K562 (cell line): ENCODE measurements at regions not wholly inside any gene's neighbourhood (a gene's known extent, or its start where the extent isn't known, plus 50 kb on each side); places are given as distances from the start of the nearest gene placed in this dataset.

Experiments
- ATAC-seq: fragments of 200-7000 bp; cut with Tn5 transposase; 3 replicates; pipeline ENCODE4 v1.9.1; 2020; ENCODE audit warnings: moderate library complexity
- BruUV-seq: library from RNA; stranded (reverse); fragments of 400-500 nt; replicated peaks from 2 replicates; lab custom pipeline; 2021; lab: Mats Ljungman, UMichigan
- CTCF ChIA-PET: fragments of 300-600 bp; formaldehyde crosslinking; extraction: SDS; loops from one replicate; lab custom pipeline; 2021; ENCODE audit warnings: low intra/inter-chr PET ratio; lab: Yijun Ruan, JAX
- POLR2A ChIA-PET: fragments of 300-600, 350-650 bp; sonication (Branson Sonifier 250); formaldehyde crosslinking; extraction: SDS; loops from one replicate; lab custom pipeline; 2021; ENCODE audit warnings: antibody characterized with exemption, inconsistent platforms; lab: Yijun Ruan, JAX
- DNase-seq, 4 experiments: peaks; one replicate each; pipeline versions ENCODE4 v3.0.0 to v3.0.0-alpha.2; 2011 to 2018; ENCODE audit warnings: low spot score in 3 of 4, mixed read lengths in 3 of 4; ENCODE audit errors: extremely low read depth in 1 of 4
- FAIRE-seq: peaks from 2 replicates; lab custom pipeline; 2011; peaks lifted over from hg19 to GRCh38; lab: Jason Lieb, UNC
- H2AFZ ChIP-seq: 2 replicates; pipeline ENCODE4 v1.6.0; 2011; ENCODE audit warnings: low read depth, low read length, control low read depth, inconsistent platforms
- H3K27ac ChIP-seq: fragments of 200-600 bp; 3 replicates; pipeline ENCODE4 v1.8.0; 2011; ENCODE audit warnings: low read depth, mild to moderate bottlenecking, control low read depth, inconsistent platforms, low read length, moderate library complexity, mixed read lengths; ENCODE audit errors: extremely low read depth
- H3K27me3 ChIP-seq, 2 experiments: fragments of 300-600 bp in 1 of 2; 2 replicates in 1 of 2; 3 replicates in 1 of 2; pipeline versions ENCODE4 v1.6.0 to v1.8.0; 2011; ENCODE audit warnings: inconsistent platforms in 2 of 2, low read length in 2 of 2, mild to moderate bottlenecking in 1 of 2, mixed read lengths in 1 of 2, moderate library complexity in 1 of 2; ENCODE audit not compliant: control insufficient read depth in 2 of 2, insufficient read depth in 2 of 2
- H3K36me3 ChIP-seq: fragments of 300-600 bp; 3 replicates; pipeline ENCODE4 v1.8.0; 2011; ENCODE audit warnings: mild to moderate bottlenecking, low read length, inconsistent platforms; ENCODE audit not compliant: control insufficient read depth, insufficient read depth
- H3K4me1 ChIP-seq, 2 experiments: fragments of 200-600 bp in 1 of 2; replicated peaks in 1 of 2; 2 replicates in 1 of 2; 3 replicates in 1 of 2; pipeline versions ENCODE4 v1.5.1 to v1.8.0; 2011; ENCODE audit warnings: inconsistent platforms in 2 of 2, low read length in 2 of 2, mild to moderate bottlenecking in 1 of 2, mixed read lengths in 1 of 2, moderate library complexity in 1 of 2; ENCODE audit not compliant: control insufficient read depth in 2 of 2, insufficient read depth in 2 of 2
- H3K4me2 ChIP-seq: 2 replicates; pipeline ENCODE4 v1.6.1; 2011; ENCODE audit warnings: low read length, control low read depth, inconsistent platforms, mixed read lengths; ENCODE audit not compliant: insufficient read depth
- H3K4me3 ChIP-seq: fragments of 200-600 bp; sonication (generic), shearing (Covaris generic); 2 replicates; pipeline ENCODE4 v1.5.1; 2016; ENCODE audit warnings: control low read depth, inconsistent platforms
- H3K79me2 ChIP-seq: fragments of 200-600 bp; 3 replicates; pipeline ENCODE4 v1.8.0; 2011; ENCODE audit warnings: low read length, inconsistent platforms; ENCODE audit not compliant: control insufficient read depth, insufficient read depth
- H3K9ac ChIP-seq, 2 experiments: 2 replicates each; pipeline versions ENCODE4 v1.6.0 to v1.6.1; 2011; ENCODE audit warnings: low read depth in 2 of 2, low read length in 2 of 2, control low read depth in 1 of 2, inconsistent platforms in 1 of 2, mild to moderate bottlenecking in 1 of 2, mixed read lengths in 1 of 2; ENCODE audit not compliant: insufficient read depth in 1 of 2
- H3K9me1 ChIP-seq: one replicate; pipeline ENCODE4 v1.6.0; 2011; ENCODE audit warnings: inconsistent platforms, mild to moderate bottlenecking, low read length, moderate library complexity; ENCODE audit not compliant: control insufficient read depth, insufficient read depth
- H3K9me3 ChIP-seq: replicated peaks from 2 replicates; pipeline ENCODE4 v1.5.1; 2011; ENCODE audit warnings: low read depth, low read length, inconsistent platforms; ENCODE audit not compliant: control insufficient read depth, insufficient read depth
- H4K20me1 ChIP-seq: replicated peaks from 2 replicates; pipeline ENCODE4 v1.6.1; 2011; ENCODE audit warnings: low read length, inconsistent platforms, mixed read lengths; ENCODE audit not compliant: control insufficient read depth, insufficient read depth
- C11orf30 ChIP-seq: fragments of 450-650 bp; IDR thresholded peaks from 2 replicates; pipeline ENCODE4 v1.6.1; 2016; ENCODE audit warnings: low read depth, mild to moderate bottlenecking
- FOSL1 ChIP-seq: fragments of 200-800 bp; sonication (Bioruptor generic); conservative IDR thresholded peaks from 2 replicates; pipeline ENCODE4 v1.6.1; 2016; ENCODE audit warnings: missing genetic modification characterization, missing compliant biosample characterization
- GTF2F1 ChIP-seq: IDR thresholded peaks from 2 replicates; pipeline ENCODE4 v1.6.1; 2011; ENCODE audit warnings: low read depth, low read length, improper control_type of control experiment
- SMAD3 ChIP-seq: fragments of 450-650 bp; formaldehyde crosslinking; conservative IDR thresholded peaks from 2 replicates; pipeline ENCODE4 v1.4.0; 2020; ENCODE audit warnings: mild to moderate bottlenecking
- XRCC5 ChIP-seq: fragments of 200-400 bp; formaldehyde crosslinking; IDR thresholded peaks from 2 replicates; pipeline ENCODE4 v1.6.1; 2017; ENCODE audit warnings: low read depth, mild to moderate bottlenecking, low read length
- ZKSCAN1 ChIP-seq: fragments of 150-350 bp; IDR thresholded peaks from 2 replicates; pipeline ENCODE4 v1.6.1; 2016; ENCODE audit warnings: low read depth, low read length
- WGBS: fragments of 100-300 bp; shearing (Covaris generic); methylation state at CpG from one replicate; pipeline ENCODE4 v1.1.6; 2016; ENCODE audit warnings: low coverage, mixed read lengths; ENCODE audit not compliant: insufficient coverage; ENCODE audit errors: missing lambda C conversion rate; 5-methylcytosine and 5-hydroxymethylcytosine counted together
- in situ Hi-C: fragments of 300-500 bp; cut with MboI; formaldehyde crosslinking; loops from 4 replicates; pipeline ENCODE4 v1.15.0; 2018; ENCODE audit warnings: inconsistent platforms, mixed read lengths
- intact Hi-C: fragments of 100-400 bp; cut with micrococcal nuclease; formaldehyde crosslinking; loops from 2 replicates; pipeline ENCODE4 v1.14.2; 2022
- TF ChIP-seq, protein P1 (sequence below): fragments of 450-650 bp; IDR thresholded peaks from 2 replicates; pipeline ENCODE4 v1.6.1; 2016; ENCODE audit warnings: low read depth
- TF ChIP-seq, protein P2 (sequence below): sonication (generic); formaldehyde crosslinking; IDR thresholded peaks from 2 replicates; pipeline ENCODE4 v1.8.1; 2023; ENCODE audit warnings: mild to moderate bottlenecking, missing genetic modification reagents, moderate library complexity
- TF ChIP-seq, protein P3 (sequence below): IDR thresholded peaks from 2 replicates; pipeline ENCODE4 v1.6.1; 2011; ENCODE audit warnings: borderline replicate concordance, low read depth, mild to moderate bottlenecking, moderate library complexity, low read length; ENCODE audit not compliant: insufficient read depth, poor library complexity, severe bottlenecking
- TF ChIP-seq, protein P4 (sequence below): fragments of 450-650 bp; conservative IDR thresholded peaks from 2 replicates; pipeline ENCODE4 v1.6.1; 2016; ENCODE audit warnings: missing genetic modification characterization, low read depth, mild to moderate bottlenecking, control low read depth, missing compliant biosample characterization

DNA sequence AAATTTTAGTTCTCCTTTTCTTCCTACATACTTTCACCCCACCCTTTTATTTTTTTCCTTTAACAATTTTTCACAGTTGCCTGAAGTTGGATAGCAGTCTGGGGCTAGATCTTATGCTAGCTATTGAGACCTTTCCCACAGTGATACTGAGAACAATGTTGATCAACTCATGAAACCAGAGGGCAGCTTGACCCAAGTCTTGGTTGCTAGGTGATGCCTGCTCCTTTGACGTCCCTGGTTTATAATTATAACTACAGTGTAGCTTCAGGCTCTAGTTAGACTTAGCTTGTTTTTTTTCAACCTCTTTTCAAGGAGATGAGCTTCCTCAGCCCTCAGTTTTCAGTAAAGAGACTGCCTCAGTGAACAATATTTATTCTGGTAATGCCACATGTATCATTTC is 648.5 kb downstream of the IRS1 start:
- Histone ChIP-seq H2AFZ (no peak overlapping the region), H3K9me1 (no peaks in the 10 kb centered on the region), H3K79me2 (no peaks in the 10 kb centered on the region), H4K20me1 (no peaks in the 10 kb centered on the region), H3K36me3 (no peaks in the 10 kb centered on the region), H3K27me3 (no peaks in the 10 kb centered on the region), H3K27ac (no peak overlapping the region), H3K4me1 (no peaks in the 10 kb centered on the region), H3K9ac (no peak overlapping the region), H3K4me2 (no peak overlapping the region), H3K9me3 (no peaks in the 10 kb centered on the region), H3K4me3 (no peak overlapping the region)
- no TSS peak for BruUV-seq
- ChIA-PET CTCF (no interaction called here), POLR2A (no interaction called here)
- intact Hi-C loops = no loop called here
- DNase-seq (no peak), FAIRE-seq (no peak), ATAC-seq (no peak)
- WGBS = 13% methylated on average over 1 of the region's 1 CpG
- in situ Hi-C loops = no loop called here
- TF ChIP-seq, protein P1, sequence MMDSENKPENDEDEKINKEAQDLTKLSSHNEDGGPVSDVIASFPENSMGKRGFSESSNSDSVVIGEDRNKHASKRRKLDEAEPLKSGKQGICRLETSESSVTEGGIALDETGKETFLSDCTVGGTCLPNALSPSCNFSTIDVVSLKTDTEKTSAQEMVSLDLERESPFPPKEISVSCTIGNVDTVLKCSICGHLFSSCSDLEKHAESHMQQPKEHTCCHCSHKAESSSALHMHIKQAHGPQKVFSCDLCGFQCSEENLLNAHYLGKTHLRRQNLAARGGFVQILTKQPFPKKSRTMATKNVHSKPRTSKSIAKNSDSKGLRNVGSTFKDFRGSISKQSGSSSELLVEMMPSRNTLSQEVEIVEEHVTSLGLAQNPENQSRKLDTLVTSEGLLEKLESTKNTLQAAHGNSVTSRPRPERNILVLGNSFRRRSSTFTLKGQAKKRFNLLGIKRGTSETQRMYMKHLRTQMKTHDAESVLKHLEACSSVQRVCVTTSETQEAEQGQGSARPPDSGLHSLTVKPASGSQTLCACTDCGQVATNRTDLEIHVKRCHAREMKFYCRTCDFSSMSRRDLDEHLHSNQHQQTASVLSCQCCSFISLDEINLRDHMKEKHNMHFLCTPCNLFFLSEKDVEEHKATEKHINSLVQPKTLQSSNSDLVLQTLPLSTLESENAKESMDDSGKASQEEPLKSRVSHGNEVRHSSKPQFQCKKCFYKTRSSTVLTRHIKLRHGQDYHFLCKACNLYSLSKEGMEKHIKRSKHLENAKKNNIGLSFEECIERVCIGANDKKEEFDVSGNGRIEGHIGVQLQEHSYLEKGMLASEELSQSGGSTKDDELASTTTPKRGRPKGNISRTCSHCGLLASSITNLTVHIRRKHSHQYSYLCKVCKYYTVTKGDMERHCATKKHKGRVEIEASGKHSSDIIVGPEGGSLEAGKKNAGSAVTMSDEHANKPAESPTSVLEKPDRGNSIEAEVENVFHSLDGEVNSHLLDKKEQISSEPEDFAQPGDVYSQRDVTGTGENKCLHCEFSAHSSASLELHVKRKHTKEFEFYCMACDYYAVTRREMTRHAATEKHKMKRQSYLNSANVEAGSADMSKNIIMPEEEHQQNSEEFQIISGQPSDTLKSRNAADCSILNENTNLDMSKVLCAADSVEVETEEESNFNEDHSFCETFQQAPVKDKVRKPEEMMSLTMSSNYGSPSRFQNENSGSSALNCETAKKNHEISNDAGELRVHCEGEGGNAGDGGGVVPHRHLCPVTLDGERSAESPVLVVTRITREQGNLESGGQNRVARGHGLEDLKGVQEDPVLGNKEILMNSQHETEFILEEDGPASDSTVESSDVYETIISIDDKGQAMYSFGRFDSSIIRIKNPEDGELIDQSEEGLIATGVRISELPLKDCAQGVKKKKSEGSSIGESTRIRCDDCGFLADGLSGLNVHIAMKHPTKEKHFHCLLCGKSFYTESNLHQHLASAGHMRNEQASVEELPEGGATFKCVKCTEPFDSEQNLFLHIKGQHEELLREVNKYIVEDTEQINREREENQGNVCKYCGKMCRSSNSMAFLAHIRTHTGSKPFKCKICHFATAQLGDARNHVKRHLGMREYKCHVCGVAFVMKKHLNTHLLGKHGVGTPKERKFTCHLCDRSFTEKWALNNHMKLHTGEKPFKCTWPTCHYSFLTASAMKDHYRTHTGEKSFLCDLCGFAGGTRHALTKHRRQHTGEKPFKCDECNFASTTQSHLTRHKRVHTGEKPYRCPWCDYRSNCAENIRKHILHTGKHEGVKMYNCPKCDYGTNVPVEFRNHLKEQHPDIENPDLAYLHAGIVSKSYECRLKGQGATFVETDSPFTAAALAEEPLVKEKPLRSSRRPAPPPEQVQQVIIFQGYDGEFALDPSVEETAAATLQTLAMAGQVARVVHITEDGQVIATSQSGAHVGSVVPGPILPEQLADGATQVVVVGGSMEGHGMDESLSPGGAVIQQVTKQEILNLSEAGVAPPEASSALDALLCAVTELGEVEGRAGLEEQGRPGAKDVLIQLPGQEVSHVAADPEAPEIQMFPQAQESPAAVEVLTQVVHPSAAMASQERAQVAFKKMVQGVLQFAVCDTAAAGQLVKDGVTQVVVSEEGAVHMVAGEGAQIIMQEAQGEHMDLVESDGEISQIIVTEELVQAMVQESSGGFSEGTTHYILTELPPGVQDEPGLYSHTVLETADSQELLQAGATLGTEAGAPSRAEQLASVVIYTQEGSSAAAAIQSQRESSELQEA = no peak
- no peak for TF ChIP-seq C11orf30
- TF ChIP-seq XRCC5 = no peak
- TF ChIP-seq SMAD3 (CRISPR knock-in tag) = no peak
- TF ChIP-seq GTF2F1 = no peak
- TF ChIP-seq, protein P2, sequence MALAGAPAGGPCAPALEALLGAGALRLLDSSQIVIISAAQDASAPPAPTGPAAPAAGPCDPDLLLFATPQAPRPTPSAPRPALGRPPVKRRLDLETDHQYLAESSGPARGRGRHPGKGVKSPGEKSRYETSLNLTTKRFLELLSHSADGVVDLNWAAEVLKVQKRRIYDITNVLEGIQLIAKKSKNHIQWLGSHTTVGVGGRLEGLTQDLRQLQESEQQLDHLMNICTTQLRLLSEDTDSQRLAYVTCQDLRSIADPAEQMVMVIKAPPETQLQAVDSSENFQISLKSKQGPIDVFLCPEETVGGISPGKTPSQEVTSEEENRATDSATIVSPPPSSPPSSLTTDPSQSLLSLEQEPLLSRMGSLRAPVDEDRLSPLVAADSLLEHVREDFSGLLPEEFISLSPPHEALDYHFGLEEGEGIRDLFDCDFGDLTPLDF (CRISPR knock-in tag) = no peak
- TF ChIP-seq, protein P3, sequence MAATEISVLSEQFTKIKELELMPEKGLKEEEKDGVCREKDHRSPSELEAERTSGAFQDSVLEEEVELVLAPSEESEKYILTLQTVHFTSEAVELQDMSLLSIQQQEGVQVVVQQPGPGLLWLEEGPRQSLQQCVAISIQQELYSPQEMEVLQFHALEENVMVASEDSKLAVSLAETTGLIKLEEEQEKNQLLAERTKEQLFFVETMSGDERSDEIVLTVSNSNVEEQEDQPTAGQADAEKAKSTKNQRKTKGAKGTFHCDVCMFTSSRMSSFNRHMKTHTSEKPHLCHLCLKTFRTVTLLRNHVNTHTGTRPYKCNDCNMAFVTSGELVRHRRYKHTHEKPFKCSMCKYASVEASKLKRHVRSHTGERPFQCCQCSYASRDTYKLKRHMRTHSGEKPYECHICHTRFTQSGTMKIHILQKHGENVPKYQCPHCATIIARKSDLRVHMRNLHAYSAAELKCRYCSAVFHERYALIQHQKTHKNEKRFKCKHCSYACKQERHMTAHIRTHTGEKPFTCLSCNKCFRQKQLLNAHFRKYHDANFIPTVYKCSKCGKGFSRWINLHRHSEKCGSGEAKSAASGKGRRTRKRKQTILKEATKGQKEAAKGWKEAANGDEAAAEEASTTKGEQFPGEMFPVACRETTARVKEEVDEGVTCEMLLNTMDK = no peak
- no peak for TF ChIP-seq ZKSCAN1
- no peak for TF ChIP-seq FOSL1
- TF ChIP-seq, protein P4, sequence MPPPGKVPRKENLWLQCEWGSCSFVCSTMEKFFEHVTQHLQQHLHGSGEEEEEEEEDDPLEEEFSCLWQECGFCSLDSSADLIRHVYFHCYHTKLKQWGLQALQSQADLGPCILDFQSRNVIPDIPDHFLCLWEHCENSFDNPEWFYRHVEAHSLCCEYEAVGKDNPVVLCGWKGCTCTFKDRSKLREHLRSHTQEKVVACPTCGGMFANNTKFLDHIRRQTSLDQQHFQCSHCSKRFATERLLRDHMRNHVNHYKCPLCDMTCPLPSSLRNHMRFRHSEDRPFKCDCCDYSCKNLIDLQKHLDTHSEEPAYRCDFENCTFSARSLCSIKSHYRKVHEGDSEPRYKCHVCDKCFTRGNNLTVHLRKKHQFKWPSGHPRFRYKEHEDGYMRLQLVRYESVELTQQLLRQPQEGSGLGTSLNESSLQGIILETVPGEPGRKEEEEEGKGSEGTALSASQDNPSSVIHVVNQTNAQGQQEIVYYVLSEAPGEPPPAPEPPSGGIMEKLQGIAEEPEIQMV (tag) = no peak
